ENCODE measurements at regions not wholly inside any gene's neighbourhood (a gene's known extent, or its start where the extent isn't known, plus 50 kb on each side); places are given as distances from the start of the nearest gene placed in this dataset.

DNA sequence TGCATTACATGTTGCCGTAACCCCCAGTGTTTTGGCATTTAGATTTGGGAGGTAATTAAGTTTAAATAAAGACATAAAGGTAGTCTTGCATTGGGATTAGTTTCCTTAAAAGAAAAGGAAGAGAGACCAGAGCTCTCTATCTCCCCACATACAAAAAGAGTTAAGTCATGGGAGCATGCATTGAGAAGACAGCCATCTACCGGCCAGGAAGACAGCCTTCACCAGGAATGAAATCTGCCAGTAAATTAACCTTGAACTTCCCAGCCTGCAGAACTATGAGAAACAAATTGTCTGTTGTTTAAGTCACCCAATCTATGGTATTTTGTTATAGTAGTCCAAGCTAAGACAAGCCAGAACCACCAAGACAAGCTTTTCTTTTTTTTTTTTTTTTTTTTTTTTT, 567.0 kb upstream of the CDH18 start:
- no peak for DNase-seq (ENCODE audit: low spot score)

DNA sequence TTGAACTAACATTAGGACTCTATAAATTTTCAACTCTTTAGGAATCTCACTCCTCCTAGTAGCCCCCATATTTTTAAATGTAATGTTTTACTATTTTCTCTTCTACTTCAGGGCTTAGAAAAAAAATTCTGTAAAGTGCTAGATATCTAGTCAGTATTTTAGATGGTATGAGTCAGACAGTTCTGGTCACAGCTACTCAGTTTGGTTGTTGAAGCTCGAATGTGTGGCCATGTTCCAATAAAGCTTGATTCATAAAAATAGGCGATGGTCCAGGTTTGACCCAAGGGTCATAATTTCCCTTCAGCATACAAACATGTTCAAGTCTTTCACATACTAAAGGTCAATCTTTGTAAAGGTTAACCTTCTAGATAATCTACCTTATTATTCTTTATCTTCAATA, 566.0 kb upstream of the CDH18 start:
- no peak for DNase-seq (ENCODE audit: low spot score)

DNA sequence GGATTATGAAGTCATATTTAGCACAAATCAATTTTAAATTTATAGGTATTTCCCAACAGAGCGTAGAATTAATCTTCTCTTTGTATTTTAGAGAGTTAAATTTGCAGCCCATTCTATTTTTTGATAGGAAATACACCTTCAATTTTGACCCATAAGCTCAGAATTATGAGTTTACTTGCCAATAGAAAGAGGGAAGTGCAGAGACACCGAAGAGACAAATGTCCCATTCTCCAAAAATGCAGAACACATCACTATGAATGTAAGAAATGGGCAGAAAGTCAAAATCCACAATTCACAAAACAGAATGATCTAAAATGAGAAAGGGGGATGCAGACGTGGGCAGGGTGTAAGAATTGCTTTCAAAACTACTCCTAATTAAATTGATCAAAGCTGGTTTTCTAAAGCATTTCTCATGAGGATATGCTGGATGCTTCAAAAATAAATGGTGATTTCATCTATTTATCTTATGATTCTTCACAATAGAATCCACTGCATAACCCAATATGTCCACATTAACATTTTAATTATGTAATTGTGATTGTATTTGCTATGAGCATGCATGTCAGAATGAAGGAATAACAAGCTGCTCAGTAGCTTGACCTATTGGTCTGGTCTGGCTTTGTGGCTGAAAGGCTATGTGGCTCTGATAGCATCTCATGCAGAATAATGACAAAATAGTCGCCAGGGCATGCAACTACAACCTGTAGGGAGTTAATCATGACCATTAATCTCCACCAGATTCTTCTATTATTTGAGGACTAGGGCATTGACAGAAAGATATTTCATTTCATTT, 550.1 kb upstream of the CDH18 start:
- peak; percentile 17 for DNase-seq (ENCODE audit: low spot score)

DNA sequence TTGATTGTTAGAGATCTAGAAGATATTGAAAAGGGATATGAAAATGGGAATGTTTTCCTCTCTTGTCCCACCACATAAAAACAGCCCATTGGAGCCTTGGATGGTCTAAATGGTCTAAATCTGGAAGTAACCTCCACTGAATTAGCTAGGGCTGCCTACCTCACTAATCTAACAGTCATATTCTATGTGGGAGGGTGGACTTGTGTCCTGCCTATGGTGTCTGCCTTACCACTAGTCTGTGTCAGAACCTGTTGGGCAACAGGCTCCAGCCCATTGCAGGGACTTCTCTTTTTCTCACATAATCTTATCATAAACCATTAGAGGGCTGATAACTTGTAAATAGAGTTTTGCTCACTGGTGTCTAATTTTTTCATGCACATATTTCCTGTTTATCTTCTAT, 548.8 kb upstream of the CDH18 start:
- no peak for DNase-seq (ENCODE audit: low spot score)

DNA sequence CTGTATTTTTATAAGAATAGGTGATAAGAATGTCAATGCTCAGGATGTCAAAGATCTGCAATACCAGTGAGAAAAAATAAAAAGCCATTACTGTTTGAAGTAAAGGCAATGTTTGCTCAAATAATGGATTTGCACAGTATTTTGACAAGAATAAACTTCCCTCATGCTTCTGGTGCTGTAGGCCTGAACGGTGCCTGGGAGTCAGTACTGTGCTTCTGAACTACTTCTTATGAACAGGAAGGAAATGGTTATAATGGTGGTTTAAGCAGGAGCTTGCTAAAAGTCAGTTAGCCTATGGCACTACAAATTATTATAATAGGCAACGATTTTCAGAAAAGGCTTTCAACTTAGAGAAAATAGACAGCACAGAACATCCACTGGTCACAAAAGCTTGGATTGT, 548.3 kb upstream of the CDH18 start:
- no peak for DNase-seq (ENCODE audit: low spot score)

DNA sequence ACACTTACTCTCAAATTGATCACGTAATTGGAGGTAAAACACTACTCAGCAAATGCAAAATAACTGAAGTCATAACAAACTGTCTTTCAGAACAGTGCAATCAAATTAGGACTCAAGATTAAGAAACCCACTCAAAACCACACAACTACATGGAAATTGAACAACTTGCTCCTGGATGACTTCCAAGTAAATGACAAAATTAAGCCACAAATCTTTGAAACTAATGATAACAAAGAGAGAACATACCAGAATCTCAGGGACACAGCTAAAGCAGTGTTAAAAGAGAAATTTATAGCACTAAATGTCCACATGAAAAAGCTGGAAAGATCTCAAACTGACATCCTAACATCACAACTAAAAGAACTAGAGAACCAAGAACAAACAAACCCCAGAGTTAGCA, 540.5 kb upstream of the CDH18 start:
- DNase-seq (ENCODE audit: low spot score) = no peak

DNA sequence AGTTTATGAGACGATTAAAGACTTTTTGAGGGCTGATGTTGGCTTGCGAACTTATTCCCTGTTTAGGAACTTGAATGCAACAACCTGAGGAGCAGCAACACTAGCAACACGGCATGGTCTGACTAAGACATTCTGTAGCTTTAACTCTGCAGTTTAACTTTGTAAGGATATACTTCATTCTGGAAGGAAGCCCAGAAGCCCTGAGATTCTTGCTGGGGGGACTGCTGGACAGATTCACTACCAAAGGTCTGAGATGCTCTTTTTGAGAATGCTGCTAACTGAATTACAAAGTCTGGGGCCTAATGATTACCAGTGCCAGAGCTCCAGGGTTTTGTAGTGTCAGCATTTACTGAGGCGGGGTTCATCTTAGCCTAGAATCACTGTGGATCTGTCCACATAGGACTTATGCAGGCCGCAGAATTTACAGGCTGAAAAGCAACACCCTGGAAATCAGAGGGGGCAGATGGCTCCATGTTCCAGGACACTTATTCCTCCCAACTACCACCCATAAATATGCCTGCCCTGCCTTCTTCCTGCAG, 537.1 kb upstream of the CDH18 start:
- no peak for DNase-seq (ENCODE audit: low spot score)

DNA sequence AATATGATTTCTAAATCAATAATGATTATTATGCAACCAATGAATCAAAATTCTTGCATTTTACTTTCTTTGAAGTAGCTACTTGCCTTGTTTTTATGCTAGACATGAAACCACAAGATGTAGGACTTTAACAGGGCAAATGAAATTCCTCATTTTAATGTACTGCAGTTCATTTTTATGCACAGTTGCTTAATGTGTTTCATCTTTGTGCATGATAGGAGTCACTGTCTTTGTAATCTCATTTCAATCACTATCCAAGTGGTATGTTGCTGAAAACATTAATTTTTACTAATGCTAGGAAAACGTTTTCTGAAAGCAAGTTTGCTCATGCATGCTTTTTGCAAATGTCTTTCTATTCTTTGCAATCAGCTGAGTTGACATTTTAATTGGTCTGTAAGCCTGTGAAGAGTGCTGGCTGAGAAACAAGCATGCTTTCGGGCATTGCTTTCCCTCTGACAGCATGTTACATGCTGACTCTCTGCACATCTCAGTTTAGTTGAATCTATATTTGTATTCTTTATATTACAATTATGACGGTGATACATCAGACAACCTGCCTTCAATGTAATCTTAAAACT, 535.0 kb upstream of the CDH18 start:
- DNase-seq (ENCODE audit: low spot score) = no peak

DNA sequence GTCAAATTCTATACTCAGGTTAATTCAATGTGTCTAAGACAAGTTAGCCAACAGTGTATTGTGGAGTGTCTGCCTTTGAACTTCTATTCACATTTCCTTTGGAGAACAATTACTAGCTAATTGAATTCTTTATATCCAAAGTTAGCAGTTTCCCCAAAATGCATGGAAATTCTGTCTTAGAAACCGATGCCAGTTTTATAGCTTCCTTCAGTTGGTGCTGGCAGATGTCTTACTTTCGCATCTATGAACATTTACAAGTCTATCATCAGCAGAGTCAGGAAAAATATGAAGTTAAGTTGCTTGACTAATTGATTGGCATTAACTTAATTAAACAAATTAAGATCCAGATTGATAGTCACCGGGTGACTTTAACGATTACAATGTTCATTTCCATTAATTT, 527.6 kb upstream of the CDH18 start:
- DNase-seq (ENCODE audit: low spot score) = no peak

DNA sequence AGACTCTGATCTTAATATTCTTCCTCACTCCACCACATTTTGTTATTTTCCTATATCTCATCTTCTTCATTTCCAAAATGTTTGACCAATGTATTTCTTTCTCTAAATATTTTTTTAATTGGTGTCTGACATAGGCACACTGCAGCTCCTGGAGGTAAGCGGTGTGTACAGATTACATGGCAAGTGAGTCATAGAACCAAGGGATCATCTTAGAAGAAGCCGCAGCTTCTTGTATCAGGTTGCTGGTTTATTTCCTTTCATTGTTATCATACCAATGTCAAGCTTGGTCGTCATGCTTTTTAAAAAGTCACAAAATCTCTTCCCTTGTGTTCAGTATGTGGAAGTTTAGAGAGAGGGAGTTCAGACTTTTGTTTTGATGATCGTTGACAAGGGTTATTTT, 526.1 kb upstream of the CDH18 start:
- no peak for DNase-seq (ENCODE audit: low spot score)

DNA sequence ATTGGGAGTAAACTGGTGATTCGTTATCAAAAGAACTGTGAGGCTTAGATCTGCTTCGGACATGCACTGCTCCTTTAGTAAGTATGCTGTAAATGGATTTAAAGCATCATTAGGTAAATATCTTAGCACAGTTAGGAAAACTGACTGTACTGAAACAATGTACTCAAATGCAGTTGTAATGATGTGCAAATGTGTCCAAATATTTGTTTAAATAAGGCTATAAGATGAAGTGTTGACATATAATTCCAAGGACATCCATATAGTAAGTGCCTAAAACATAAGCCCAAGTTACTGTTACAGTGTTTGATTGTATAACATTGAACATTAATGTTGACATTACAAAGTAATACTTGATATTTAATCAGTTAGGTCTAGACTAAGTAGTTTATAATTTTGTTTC, 512.5 kb upstream of the CDH18 start:
- no peak for DNase-seq (ENCODE audit: low spot score)

DNA sequence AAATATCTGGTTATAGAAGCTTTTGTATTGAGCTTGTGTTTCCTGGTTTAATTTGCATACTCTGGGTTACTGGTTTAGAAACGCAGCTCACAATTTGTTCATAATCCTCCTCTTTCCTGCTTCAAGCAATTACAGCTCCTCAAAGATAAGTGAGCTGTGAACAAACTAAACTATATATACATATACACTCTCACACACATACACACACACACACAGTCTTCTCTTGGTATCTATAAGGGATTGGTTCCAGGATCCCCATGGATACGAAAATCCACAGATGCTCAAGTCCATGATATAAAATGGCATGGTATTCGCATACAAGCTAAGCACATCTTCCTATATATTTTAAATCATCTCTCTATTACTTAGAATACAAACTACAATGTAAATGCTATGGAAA, 510.9 kb upstream of the CDH18 start:
- no peak for DNase-seq (ENCODE audit: low spot score)

DNA sequence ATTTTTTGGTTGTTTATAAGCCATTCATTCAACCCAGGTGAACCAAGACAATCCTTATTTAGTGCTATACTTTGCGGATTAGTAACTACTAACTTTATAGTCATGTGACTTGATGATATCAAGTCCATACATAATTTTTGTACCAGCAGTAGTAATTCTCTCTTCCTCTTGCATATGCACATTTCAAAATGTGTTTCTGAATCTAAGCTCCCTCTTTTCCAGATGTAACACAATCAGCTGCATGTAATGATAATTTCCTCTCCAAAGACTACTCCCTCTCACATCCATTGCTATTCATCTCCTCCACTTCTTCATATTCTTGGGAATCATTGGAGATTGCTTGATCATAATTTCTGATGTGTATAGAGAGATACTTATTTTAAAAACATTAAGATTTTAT, 510.1 kb upstream of the CDH18 start:
- no peak for DNase-seq (ENCODE audit: low spot score)

DNA sequence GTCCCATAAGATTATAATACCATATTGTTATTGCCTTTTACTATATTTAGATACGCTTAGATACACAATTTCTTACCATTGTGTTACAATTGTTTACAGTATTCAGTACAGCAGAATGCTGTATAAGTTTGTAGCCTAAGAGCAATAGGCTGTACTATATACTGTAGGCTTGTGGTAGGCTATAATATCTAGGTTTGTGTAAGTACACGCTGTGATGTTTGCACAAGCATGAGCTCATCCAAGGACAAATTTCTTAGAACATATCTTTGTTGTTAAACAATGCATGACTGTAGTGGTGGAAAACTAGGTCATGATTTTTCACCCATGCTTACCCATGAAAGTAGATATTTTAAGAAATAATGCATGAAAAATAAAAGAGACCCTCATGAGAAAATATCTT, 509.4 kb upstream of the CDH18 start:
- DNase-seq (ENCODE audit: low spot score) = no peak

DNA sequence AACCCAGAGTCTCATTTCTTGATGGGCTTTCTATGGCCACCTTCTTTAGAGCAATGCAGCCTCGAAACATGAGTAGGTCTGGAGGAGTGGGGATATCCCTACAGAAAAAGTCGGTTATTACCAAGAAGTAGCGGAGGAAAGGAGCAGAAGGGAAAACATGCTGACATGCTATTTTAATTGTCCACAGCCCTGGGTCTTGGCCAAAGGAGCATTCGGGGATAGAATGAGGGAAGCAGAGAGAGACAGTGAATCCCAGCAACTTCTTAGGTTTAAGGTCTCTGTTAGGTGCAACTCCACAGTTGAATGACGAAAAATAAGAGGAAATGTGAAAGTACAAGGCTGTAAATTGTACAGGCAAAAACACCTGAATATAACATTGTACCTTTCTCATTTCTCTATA, 506.7 kb upstream of the CDH18 start:
- no peak for DNase-seq (ENCODE audit: low spot score)

DNA sequence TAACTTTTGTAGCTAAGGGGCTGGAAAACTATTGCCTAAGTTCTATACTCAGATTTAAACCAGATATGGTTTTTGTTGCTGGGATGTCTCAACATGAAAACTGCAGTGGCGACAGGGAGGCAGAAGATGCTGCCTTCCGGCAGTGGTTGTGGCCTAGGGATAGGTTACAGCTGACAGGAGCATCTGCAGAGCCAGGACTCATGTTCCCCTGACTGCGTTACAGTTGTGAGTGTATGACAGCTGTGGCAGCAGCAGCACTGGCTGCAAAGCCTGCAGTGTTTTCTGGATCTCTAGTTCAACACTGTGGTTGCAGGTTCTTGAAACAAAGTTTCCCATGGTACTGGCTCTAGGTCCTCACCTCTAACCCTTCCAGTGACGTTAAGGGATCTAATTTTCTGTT, 498.8 kb upstream of the CDH18 start:
- DNase-seq (ENCODE audit: low spot score) = no peak

DNA sequence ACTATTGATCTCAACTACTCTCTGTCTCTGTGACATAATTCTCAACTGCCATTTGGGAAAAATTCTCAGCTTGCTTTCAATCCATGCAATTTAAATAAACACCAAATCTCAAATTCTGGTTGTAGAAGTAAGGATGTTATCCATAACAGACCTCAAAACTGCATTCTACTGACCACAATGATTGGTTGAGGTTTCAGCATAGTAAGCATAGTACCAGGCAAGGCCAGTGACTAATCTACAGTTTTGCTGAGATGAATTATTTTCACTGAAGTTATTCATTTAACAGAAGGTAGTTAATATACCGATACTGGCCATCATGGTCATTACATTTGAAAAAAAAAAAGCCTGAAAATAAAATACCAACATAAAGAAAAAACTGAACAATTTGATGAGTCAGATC, 488.0 kb upstream of the CDH18 start:
- no peak for DNase-seq (ENCODE audit: low spot score)

DNA sequence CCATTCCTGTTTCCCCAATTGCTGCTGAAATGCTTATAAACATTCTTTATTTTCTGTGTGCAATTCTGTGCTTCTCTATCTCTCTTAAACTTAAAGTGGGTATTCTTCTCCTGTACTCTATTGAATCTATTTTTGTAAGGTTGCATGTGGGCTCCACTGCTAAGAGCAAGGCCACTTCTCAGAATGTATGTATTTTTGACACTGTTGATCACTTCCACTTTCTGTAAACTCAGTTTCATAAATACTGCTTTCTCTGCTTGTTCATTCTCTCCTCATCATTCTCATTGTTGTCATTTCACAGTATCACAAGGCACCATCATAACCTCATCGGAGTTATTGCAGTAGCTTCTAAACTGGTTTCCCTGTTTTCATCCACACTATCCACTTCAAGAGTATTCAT, 483.0 kb upstream of the CDH18 start:
- DNase-seq (ENCODE audit: low spot score) = no peak

DNA sequence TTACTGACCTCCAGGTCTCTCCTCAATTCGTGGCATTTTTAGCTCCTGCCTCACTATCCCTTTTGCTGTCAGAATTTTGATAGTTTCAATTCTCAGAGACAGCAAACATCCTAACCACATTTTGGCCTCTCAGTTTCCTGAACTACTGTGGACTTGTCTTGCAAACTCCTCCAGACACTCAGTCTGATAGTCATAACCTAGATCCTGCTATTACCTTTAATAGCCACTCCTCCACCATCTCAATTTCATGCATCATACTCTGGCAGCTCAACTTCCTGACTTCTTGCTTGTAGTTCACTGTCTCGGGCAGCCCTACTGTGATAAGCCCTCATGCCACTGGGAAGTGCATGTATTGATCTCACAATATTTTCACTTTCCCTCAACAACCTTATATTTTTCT, 481.8 kb upstream of the CDH18 start:
- no peak for DNase-seq (ENCODE audit: low spot score)

DNA sequence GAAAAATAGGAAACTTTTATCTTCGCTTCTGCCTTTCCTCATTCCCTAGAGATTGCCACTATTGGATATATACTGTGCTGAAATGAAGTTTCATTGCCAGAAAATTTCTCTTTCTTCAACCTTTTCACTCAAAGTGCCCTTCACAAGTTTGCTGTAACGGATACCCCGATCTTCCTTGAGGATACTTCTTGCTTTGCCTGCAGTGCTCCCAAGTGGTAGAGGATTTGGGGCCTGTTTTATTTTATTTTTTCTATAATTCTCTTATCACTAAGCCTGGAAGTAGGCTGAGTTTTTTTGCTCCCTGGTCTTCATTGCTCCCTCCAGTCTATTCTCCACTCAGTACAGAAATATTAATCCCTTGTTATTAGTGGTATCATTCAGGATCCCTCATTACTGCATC, 481.4 kb upstream of the CDH18 start:
- no peak for DNase-seq (ENCODE audit: low spot score)

DNA sequence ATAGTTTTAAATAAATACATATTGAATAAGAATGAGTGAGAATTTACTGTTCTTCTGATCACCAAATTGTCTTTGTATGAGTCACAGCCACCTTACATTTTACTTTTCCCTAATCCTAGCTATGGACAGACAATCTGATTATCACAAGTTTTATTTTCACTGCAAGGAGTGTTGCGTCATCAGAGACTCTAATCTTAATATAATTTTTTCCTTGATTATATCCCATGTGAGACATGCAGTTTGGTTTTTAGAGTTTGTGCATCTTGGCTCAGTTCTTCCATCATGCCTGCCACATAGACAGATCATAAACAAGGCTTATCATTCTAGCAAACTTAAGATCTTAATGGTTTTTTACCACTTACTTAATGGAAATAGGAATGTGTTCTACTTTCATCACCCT, 478.5 kb upstream of the CDH18 start:
- no peak for DNase-seq (ENCODE audit: low spot score)

DNA sequence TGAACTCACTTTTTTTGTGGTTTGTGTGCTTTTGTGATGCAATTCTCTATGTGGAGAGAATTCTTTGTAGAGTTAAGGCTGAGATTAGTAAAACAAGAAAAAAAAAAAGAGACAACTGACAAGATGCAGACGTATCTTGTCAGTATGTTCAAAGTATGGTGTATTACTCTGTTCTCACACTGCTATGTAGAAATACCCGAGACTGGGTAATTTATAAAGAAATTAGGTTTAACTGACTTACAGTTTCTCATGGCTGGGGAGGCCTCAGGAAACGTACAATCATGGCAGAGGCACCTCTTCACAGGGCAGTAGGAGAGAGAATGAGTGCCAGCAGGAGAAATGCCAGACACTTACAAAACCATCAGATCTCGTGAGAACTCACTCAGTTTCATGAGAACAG, 475.2 kb upstream of the CDH18 start:
- no peak for DNase-seq (ENCODE audit: low spot score)

DNA sequence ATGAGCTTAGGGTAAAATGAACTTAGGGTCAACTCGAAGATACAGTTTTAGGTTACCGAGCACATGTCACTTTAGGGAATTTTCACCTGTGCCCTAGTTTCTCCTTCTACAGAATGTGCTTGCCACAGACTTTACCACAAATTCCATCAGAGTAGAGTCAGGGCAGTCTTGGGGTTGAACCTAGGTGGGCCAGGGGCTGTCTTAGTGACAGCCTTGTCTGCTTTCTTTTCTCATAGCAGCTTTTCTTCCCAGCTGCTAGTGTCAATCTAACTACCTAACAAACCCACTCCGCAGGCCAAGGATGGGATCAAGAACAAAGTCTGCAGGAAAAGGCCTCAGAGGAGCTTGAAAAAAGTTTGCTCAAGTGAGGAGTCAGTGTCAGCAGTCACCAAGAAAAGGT, 458.1 kb upstream of the CDH18 start:
- DNase-seq (ENCODE audit: low spot score) = no peak

DNA sequence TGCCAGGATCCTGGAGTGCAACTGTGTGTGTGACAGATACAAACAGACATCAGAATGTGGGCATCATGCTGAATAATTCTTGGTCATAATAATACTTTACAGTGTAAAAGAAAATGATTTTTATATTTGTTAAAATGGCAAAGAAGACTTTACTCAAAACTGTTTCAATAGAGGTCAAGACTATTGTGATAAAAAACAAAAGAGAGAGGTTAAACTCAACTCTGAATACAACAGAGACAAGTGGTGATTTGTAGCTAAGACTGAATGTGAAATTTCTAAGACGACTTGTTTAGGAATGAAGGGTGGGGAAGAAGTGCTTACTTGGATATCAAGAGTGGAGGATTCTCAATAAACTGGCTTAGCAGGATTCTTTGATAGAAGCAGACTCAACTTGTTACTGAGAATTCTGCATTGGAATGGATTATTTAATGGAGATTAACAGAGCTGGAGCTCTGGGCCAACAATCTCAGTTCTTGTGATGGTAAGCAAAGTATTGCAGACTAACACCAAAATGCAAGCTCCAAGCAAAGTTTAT, 457.4 kb upstream of the CDH18 start:
- no peak for DNase-seq (ENCODE audit: low spot score)

Measured in Ammon's horn (tissue), 1 donor.